Fibroblast of skin of right biceps (primary cell): ENCODE measurements at regions not wholly inside any gene's neighbourhood (a gene's known extent, or its start where the extent isn't known, plus 50 kb on each side); places are given as distances from the start of the nearest gene placed in this dataset.

Source experiments
- DNase-seq: peaks from one replicate; pipeline ENCODE4 v3.0.0-alpha.2; 2013

DNA sequence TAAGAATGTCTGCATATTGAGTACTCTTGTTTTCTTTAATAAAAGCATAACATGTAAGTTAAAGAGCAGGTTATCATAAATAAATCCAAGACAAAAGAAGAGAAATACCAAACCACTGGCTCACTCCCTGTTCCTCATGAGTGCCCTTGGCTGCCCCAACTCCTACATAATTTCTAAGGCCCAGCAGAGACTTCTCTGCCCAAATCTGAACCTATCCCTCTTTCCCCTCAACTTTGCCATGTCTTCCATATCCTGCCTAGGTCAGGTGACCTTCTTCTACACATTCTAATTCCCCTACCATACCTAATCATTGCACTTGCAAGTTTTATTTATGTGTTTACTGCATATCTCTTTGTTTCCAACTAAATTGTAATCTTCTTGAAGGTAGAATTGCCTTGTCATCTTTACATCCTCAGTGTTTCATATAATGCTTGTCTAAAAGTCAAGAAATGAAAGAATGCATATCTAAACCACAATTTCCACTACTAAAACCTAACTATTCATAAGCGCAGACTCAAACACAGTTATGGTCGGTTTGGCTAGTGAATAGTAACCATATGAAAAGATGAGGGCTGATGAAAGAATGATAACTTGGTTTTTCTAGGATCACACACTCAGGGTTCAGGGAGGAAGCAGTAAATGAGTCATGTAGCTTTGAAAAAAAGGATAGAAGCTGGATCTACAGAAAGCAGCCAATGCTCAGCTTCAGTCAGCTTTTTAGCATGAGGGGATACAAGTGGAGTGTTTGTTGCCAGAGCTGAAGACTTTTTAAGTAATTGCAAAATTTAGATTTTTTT lies 53.3 kb upstream of the EYA4 start:
- DNase-seq: peak; percentile 80

DNA sequence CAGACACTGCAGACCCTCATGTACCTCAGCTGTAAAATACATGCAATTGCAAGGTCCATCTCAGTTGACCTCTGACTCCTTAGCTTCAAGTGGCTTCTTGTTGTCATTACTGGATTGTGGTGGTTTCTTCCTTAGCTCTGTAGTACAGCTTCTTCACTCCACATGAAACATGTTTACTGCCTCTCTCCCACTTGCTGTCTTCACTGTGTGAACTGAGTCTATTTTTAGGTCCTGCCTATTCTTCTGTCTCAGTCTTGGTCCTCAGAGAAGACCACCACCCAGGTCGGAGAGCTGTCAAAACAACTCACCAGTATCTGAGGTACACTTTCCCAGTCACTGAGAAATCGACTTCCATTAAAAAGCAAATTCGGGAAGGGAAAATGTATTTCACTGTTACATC lies 50.2 kb upstream of the EYA4 start:
- DNase-seq: no peak

DNA sequence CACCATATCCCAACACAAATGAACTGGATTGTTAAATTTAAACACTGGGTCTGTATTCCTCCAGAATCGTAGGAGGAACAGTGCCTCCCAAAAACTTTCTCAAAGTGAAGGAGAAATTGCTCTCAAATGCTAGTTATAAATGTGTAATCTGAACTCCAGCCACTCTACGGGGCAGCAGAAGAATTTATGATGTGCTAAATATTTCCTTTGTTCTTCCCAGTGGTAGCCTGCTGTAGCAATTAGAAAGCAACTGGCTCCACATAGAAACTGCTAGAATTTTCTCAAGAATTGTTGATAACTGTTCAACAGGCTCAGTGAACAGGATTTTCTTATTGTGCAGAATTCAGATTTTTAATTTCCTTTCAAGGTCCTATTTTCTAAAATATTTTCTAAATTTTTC lies 49.8 kb upstream of the EYA4 start:
- DNase-seq: no peak
